HepG2 (cell line): ENCODE measurements at regions not wholly inside any gene's neighbourhood (a gene's known extent, or its start where the extent isn't known, plus 50 kb on each side); places are given as distances from the start of the nearest gene placed in this dataset.

Source experiments
- ATAC-seq: fragments of 200-7000 bp; cut with Tn5 transposase; 3 replicates; pipeline ENCODE4 v1.9.1; 2020; ENCODE audit warnings: mild to moderate bottlenecking, moderate library complexity
- BruUV-seq: library from RNA; stranded (reverse); fragments of 400-500 nt; replicated peaks from 2 replicates; lab custom pipeline; 2021; lab: Mats Ljungman, UMichigan
- CTCF ChIA-PET: fragments of 300-600 bp; formaldehyde crosslinking; extraction: SDS; loops from one replicate; lab custom pipeline; 2021; ENCODE audit warnings: low total read pairs, inconsistent platforms, low intra/inter-chr PET ratio; lab: Yijun Ruan, JAX
- POLR2A ChIA-PET: fragments of 350-600 bp; sonication (Branson Sonifier 250); formaldehyde crosslinking; loops from one replicate; lab custom pipeline; 2020; ENCODE audit warnings: antibody characterized with exemption, inconsistent platforms; lab: Yijun Ruan, JAX
- DNase-seq: peaks from one replicate; pipeline ENCODE4 v3.0.0-alpha.2; 2015; ENCODE audit warnings: low spot score
- FAIRE-seq: peaks from 3 replicates; lab custom pipeline; 2011; peaks lifted over from hg19 to GRCh38; lab: Jason Lieb, UNC
- H2AFZ ChIP-seq: one replicate; pipeline ENCODE4 v1.6.1; 2011; ENCODE audit warnings: low read length, inconsistent platforms
- H3K27ac ChIP-seq: fragments of 300-600 bp; 3 replicates; pipeline ENCODE4 v1.8.0; 2011; ENCODE audit warnings: mixed run types, mild to moderate bottlenecking, mixed read lengths, low read length, inconsistent platforms; ENCODE audit not compliant: insufficient read depth; ENCODE audit errors: extremely low read length
- H3K27me3 ChIP-seq, 2 experiments: fragments of 200-600 bp in 1 of 2; 2 replicates in 1 of 2; 3 replicates in 1 of 2; pipeline versions ENCODE4 v1.6.0 to v1.8.0; 2011; ENCODE audit warnings: low read length in 2 of 2, mild to moderate bottlenecking in 2 of 2, moderate library complexity in 2 of 2, inconsistent platforms in 1 of 2; ENCODE audit not compliant: insufficient read depth in 2 of 2, control insufficient read depth in 1 of 2
- H3K36me3 ChIP-seq, 2 experiments: fragments of 200-600 bp in 1 of 2; replicated peaks in 1 of 2; 2 replicates in 1 of 2; 3 replicates in 1 of 2; pipeline versions ENCODE4 v1.5.1 to v1.8.0; 2011; ENCODE audit warnings: low read length in 2 of 2, inconsistent platforms in 1 of 2; ENCODE audit not compliant: insufficient read depth in 2 of 2, control insufficient read depth in 1 of 2
- H3K4me1 ChIP-seq: 2 replicates; pipeline ENCODE4 v1.5.1; 2012; ENCODE audit warnings: low read length, inconsistent platforms; ENCODE audit not compliant: insufficient read depth
- H3K4me2 ChIP-seq: 2 replicates; pipeline ENCODE4 v1.6.0; 2011; ENCODE audit warnings: low read depth, low read length, inconsistent platforms
- H3K4me3 ChIP-seq, 3 experiments: fragments of 200-600 bp in 1 of 3; sonication (generic), shearing (Covaris generic) in 1 of 3; replicated peaks in 1 of 3; 2 replicates each; pipeline ENCODE4 v1.5.1; 2011 to 2016; ENCODE audit warnings: low read length in 3 of 3, inconsistent platforms in 2 of 3, low read depth in 2 of 3, mild to moderate bottlenecking in 2 of 3, control low read depth in 1 of 3, mixed read lengths in 1 of 3; ENCODE audit not compliant: insufficient read depth in 1 of 3
- H3K79me2 ChIP-seq: one replicate; pipeline ENCODE4 v1.6.1; 2011; ENCODE audit warnings: low read length, inconsistent platforms; ENCODE audit not compliant: insufficient read depth
- H3K9ac ChIP-seq: 2 replicates; pipeline ENCODE4 v1.6.0; 2011; ENCODE audit warnings: mild to moderate bottlenecking, low read depth, low read length, inconsistent platforms; ENCODE audit not compliant: insufficient read depth
- H3K9me3 ChIP-seq: 2 replicates; pipeline ENCODE4 v1.5.1; 2012; ENCODE audit warnings: mild to moderate bottlenecking, low read length
- H4K20me1 ChIP-seq: 2 replicates; pipeline ENCODE4 v1.6.0; 2011; ENCODE audit warnings: inconsistent platforms, mild to moderate bottlenecking, low read length, moderate library complexity; ENCODE audit not compliant: insufficient read depth
- ERF ChIP-seq: IDR thresholded peaks from 2 replicates; pipeline ENCODE4 v1.6.1; 2018; ENCODE audit warnings: missing biosample characterization, missing genetic modification reagents
- GZF1 ChIP-seq: sonication (generic); formaldehyde crosslinking; IDR thresholded peaks from 2 replicates; pipeline ENCODE4 v1.5.1; 2020; ENCODE audit warnings: mild to moderate bottlenecking, missing genetic modification reagents
- HDAC2 ChIP-seq: sonication (generic); formaldehyde crosslinking; IDR thresholded peaks from 2 replicates; pipeline ENCODE4 v1.4.0; 2020; ENCODE audit warnings: missing genetic modification reagents
- HNRNPLL ChIP-seq: fragments of 200-400 bp; formaldehyde crosslinking; IDR thresholded peaks from 2 replicates; pipeline ENCODE4 v1.6.1; 2017; ENCODE audit warnings: mild to moderate bottlenecking, low read depth, low read length; ENCODE audit not compliant: poor library complexity, severe bottlenecking
- NFE2L2 ChIP-seq: fragments of 150-350 bp; IDR thresholded peaks from 2 replicates; pipeline ENCODE4 v1.6.1; 2014; ENCODE audit warnings: low read length
- NFRKB ChIP-seq: fragments of 450-650 bp; IDR thresholded peaks from 2 replicates; pipeline ENCODE4 v1.6.1; 2017
- SIN3B ChIP-seq: fragments of 150-350 bp; IDR thresholded peaks from 2 replicates; pipeline ENCODE4 v1.6.1; 2014; ENCODE audit warnings: low read length
- ZFY ChIP-seq: sonication (generic); formaldehyde crosslinking; IDR thresholded peaks from 2 replicates; pipeline ENCODE4 v1.4.0; 2020; ENCODE audit warnings: missing genetic modification reagents
- ZNF12 ChIP-seq: sonication (generic); formaldehyde crosslinking; IDR thresholded peaks from 2 replicates; pipeline ENCODE4 v1.5.0; 2020; ENCODE audit warnings: missing genetic modification reagents
- ZNF484 ChIP-seq: sonication (generic); formaldehyde crosslinking; IDR thresholded peaks from 2 replicates; pipeline ENCODE4 v1.5.1; 2020; ENCODE audit warnings: mild to moderate bottlenecking, low read depth, missing genetic modification reagents, borderline replicate concordance
- ZNF816 ChIP-seq: sonication (generic); formaldehyde crosslinking; IDR thresholded peaks from 2 replicates; pipeline ENCODE4 v1.8.0; 2022; ENCODE audit warnings: missing genetic modification reagents, mild to moderate bottlenecking, borderline replicate concordance
- WGBS: methylation state at CpG from one replicate; pipeline ENCODE4 v1.1.6; 2017; ENCODE audit warnings: low lambda C conversion rate; 5-methylcytosine and 5-hydroxymethylcytosine counted together
- in situ Hi-C: cut with HindIII; loops from 2 replicates; pipeline ENCODE4 v1.10.0; 2017; ENCODE audit warnings: low pct_unique_long_range_greater_than_20kb; ENCODE audit not compliant: extremely low pct_ligation_motif_present
- intact Hi-C: fragments of 100-400 bp; cut with micrococcal nuclease; formaldehyde crosslinking; loops from one replicate; pipeline ENCODE4 v1.10.0; 2022; ENCODE audit not compliant: unreplicated experiment
- TF ChIP-seq, protein P1 (sequence below): sonication (generic); formaldehyde crosslinking; IDR thresholded peaks from 2 replicates; pipeline ENCODE4 v1.4.0; 2020; ENCODE audit warnings: missing genetic modification reagents
- TF ChIP-seq, protein P2 (sequence below): sonication (generic); formaldehyde crosslinking; IDR thresholded peaks from 2 replicates; pipeline ENCODE4 v1.4.0; 2020; ENCODE audit warnings: missing genetic modification reagents
- TF ChIP-seq, protein P3 (sequence below): sonication (generic); formaldehyde crosslinking; IDR thresholded peaks from 2 replicates; pipeline ENCODE4 v1.8.0; 2022; ENCODE audit warnings: mild to moderate bottlenecking, missing genetic modification reagents; ENCODE audit not compliant: insufficient replicate concordance

DNA sequence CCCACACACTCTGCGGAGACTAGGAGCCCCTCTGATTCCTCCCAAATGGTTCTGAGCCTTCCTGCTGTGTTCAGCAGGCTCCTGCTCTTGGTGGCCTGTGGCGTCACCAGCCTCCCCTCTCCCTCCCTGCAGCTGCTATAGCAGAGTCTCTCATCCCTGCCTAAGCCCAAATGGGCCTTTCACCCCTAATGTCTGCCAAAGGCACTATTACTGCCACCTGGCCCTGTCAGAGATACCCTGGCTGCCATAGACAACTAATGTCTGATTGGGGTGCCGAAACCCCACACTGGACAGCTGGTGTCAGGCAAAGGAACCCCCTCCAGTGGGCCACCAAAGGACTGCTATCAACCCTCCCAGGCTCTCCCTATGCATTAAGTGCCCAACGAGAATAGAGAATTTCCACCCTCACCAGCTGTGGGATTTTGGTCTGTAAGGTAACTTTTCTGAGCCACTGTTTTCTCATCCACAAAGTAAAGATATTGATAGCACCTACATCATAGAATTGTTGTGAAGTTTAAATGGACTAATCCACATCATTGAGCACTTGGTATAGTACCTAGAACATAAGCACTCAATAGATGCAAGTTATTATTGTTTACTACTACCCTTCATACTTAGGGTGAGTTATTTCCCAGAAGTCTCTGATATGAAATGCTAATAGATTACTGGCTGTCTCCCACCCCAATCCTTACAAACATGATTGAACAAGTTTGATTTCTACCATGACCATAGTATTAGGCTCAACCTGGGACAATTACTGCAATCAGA lies 421.3 kb downstream of the MID1IP1 start (continued):
- TF ChIP-seq, protein P1, sequence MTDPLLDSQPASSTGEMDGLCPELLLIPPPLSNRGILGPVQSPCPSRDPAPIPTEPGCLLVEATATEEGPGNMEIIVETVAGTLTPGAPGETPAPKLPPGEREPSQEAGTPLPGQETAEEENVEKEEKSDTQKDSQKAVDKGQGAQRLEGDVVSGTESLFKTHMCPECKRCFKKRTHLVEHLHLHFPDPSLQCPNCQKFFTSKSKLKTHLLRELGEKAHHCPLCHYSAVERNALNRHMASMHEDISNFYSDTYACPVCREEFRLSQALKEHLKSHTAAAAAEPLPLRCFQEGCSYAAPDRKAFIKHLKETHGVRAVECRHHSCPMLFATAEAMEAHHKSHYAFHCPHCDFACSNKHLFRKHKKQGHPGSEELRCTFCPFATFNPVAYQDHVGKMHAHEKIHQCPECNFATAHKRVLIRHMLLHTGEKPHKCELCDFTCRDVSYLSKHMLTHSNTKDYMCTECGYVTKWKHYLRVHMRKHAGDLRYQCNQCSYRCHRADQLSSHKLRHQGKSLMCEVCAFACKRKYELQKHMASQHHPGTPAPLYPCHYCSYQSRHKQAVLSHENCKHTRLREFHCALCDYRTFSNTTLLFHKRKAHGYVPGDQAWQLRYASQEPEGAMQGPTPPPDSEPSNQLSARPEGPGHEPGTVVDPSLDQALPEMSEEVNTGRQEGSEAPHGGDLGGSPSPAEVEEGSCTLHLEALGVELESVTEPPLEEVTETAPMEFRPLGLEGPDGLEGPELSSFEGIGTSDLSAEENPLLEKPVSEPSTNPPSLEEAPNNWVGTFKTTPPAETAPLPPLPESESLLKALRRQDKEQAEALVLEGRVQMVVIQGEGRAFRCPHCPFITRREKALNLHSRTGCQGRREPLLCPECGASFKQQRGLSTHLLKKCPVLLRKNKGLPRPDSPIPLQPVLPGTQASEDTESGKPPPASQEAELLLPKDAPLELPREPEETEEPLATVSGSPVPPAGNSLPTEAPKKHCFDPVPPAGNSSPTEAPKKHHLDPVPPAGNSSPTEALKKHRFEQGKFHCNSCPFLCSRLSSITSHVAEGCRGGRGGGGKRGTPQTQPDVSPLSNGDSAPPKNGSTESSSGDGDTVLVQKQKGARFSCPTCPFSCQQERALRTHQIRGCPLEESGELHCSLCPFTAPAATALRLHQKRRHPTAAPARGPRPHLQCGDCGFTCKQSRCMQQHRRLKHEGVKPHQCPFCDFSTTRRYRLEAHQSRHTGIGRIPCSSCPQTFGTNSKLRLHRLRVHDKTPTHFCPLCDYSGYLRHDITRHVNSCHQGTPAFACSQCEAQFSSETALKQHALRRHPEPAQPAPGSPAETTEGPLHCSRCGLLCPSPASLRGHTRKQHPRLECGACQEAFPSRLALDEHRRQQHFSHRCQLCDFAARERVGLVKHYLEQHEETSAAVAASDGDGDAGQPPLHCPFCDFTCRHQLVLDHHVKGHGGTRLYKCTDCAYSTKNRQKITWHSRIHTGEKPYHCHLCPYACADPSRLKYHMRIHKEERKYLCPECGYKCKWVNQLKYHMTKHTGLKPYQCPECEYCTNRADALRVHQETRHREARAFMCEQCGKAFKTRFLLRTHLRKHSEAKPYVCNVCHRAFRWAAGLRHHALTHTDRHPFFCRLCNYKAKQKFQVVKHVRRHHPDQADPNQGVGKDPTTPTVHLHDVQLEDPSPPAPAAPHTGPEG (CRISPR knock-in tag): no peak
- TF ChIP-seq HNRNPLL (no peak), HDAC2 (CRISPR knock-in tag) (no peak), ZNF484 (CRISPR knock-in tag) (no peak)

DNA sequence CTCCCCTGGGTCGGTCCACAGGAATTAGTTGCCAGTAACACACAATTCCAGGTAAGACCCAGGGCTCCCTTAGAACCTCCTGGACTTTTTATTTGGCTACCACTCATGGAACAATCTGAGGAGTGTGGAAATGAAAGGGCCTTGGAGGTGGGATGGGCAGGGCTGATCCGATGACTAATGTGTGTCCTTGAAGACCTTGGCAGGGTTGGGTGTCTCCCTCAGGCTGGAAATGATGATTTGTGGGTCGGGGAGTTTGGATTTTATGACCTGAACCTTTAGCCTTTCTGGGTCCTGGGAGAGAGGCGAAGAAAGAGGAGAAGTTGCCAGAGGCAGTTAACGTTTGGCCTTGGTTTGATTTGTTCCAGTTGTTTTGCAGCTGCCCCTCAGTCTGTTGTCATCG lies 425.0 kb downstream of the MID1IP1 start:
- WGBS: 25% methylated on average over 4 of the region's 6 CpGs
- BruUV-seq: no TSS peak
- TF ChIP-seq ZNF12 (CRISPR knock-in tag): no peak
- TF ChIP-seq ZNF816: no peak
- no peak for TF ChIP-seq GZF1 (CRISPR knock-in tag)
- no peak for TF ChIP-seq ERF (CRISPR knock-in tag)
- no peak for TF ChIP-seq SIN3B
- no peak for TF ChIP-seq ZFY (CRISPR knock-in tag)
- TF ChIP-seq, protein P2, sequence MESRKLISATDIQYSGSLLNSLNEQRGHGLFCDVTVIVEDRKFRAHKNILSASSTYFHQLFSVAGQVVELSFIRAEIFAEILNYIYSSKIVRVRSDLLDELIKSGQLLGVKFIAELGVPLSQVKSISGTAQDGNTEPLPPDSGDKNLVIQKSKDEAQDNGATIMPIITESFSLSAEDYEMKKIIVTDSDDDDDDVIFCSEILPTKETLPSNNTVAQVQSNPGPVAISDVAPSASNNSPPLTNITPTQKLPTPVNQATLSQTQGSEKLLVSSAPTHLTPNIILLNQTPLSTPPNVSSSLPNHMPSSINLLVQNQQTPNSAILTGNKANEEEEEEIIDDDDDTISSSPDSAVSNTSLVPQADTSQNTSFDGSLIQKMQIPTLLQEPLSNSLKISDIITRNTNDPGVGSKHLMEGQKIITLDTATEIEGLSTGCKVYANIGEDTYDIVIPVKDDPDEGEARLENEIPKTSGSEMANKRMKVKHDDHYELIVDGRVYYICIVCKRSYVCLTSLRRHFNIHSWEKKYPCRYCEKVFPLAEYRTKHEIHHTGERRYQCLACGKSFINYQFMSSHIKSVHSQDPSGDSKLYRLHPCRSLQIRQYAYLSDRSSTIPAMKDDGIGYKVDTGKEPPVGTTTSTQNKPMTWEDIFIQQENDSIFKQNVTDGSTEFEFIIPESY (CRISPR knock-in tag): no peak
- no peak for TF ChIP-seq NFE2L2
- TF ChIP-seq, protein P3, sequence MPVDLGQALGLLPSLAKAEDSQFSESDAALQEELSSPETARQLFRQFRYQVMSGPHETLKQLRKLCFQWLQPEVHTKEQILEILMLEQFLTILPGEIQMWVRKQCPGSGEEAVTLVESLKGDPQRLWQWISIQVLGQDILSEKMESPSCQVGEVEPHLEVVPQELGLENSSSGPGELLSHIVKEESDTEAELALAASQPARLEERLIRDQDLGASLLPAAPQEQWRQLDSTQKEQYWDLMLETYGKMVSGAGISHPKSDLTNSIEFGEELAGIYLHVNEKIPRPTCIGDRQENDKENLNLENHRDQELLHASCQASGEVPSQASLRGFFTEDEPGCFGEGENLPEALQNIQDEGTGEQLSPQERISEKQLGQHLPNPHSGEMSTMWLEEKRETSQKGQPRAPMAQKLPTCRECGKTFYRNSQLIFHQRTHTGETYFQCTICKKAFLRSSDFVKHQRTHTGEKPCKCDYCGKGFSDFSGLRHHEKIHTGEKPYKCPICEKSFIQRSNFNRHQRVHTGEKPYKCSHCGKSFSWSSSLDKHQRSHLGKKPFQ (CRISPR knock-in tag): no peak
- TF ChIP-seq NFRKB: no peak

More for the DNA sequence above, 425.0 kb downstream of the MID1IP1 start:
- DNase-seq: no peak
- no peak overlapping the region for H3K27ac ChIP-seq
- in situ Hi-C loops (no loop called here), intact Hi-C loops (no loop called here)
- no peak overlapping the region for H2AFZ ChIP-seq
- no peak for FAIRE-seq
- no peak overlapping the region for H3K9ac ChIP-seq
- no peaks in the 10 kb centered on the region for H3K79me2 ChIP-seq
- CTCF ChIA-PET: no interaction called here
- no peaks in the 10 kb centered on the region for H3K36me3 ChIP-seq
- POLR2A ChIA-PET: no interaction called here
- H3K27me3 ChIP-seq: no peaks in the 10 kb centered on the region
- no peak for ATAC-seq
- H4K20me1 ChIP-seq: no peaks in the 10 kb centered on the region
- H3K4me1 ChIP-seq: no peaks in the 10 kb centered on the region
- H3K4me3 ChIP-seq: no peak overlapping the region
- H3K4me2 ChIP-seq: no peak overlapping the region
- no peaks in the 10 kb centered on the region for H3K9me3 ChIP-seq
